ENCODE measurements at regions not wholly inside any gene's neighbourhood (a gene's known extent, or its start where the extent isn't known, plus 50 kb on each side); places are given as distances from the start of the nearest gene placed in this dataset.

DNA sequence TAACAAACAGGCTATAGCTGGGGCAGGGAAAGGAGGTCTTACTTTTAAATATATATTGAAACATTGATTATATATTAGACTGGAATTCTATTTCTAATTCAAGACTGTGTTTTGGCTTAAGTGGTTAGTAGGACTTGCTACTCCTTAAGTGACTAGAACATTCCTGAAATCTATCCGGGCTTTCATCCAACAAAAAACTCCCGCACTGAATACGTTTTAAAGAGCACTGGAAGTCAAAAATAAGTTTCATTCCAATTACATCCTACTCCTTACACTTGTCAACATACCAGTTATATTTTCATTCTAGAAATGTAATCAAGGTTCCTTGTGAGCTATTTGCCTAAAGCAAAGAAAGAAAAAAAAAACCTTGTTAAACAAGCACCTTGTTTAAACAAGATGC lies 204.6 kb downstream of the SP3 start:
- no peak for DNase-seq (ENCODE audit: extremely low read depth, low read depth, low spot score)

DNA sequence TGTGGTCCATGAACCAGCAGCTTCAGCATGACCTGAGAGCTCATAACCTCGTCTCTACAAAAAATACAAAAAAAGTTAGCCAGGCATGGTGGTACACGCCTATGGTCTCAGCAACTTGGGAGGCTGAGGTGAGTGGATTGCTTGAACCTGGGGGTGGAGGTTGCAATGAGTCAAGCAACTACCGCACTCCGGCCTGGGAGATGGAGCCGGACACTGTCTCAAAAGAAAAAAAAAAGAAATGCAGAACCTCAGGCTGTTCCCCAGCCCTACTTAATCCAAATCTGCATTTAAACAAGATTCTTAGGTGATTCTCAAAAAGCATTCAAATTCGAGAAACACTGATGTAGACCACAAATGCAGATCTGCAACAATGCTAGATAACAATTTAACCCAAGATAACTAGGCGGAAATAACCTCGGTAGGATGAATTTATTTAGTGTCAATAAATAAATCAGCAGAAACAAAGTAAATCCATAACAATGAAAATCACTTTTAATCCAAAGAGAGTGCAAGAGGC lies 203.5 kb downstream of the SP3 start:
- DNase-seq (ENCODE audit: extremely low read depth, low read depth, low spot score), result no peak

DNA sequence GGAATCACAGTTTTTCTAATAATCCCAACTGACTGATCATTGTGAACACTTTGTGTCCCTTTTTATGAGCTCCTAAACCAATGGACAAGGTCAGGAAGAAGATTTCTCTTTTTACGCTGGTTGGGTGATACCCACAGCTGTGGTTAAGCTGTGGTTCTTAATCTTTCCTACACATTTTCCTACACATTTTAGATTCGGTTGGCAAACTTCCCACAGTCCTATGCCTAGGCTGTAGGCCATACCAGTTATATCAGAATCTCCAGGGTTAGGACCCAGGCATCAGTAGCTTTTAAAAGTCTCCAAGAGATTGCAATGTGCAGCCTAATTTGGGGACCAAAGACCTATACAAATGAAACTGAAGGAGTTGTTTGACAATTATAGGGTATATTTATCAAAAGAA lies 203.0 kb downstream of the SP3 start:
- DNase-seq (ENCODE audit: extremely low read depth, low read depth, low spot score), result no peak

DNA sequence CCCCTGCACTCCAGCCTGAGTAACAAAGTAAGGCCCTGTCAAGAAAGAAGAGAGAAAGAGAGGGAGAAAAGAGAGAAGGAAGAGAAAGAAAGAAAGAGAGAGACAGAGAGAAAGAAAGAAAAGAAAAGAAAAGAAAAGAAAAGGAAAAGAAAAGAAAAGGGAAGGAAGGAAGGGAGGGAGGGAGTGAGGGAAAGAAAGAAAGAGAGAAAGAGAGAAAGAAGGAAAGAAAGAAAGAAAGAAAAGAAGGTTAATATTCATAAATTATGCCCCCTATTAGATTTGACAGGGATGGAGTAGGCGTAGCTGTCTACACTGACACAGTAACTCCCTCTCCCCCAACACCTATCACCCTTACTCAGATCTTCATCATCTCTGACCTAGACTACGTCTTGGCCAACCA lies 202.3 kb downstream of the SP3 start:
- no peak for DNase-seq (ENCODE audit: extremely low read depth, low read depth, low spot score)

DNA sequence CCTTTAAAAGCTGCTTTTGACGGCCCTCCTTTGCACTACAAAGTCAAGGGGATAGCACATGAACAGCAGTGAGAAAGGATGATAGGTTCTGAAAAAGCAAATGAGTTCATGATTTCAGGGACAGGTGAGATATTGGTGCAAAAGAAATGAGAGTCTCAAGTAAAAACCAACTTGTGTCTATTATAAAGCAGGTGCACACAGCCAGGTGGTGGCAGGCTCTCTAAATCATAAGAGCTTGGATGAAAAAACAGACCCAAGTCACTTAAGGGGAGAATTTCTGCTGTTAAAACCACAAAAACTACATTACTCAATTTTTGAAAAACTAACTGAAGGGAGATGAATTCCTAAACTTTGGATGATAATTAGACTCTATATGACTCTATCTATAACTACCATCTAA lies 201.5 kb downstream of the SP3 start:
- DNase-seq (ENCODE audit: extremely low read depth, low read depth, low spot score), result no peak

DNA sequence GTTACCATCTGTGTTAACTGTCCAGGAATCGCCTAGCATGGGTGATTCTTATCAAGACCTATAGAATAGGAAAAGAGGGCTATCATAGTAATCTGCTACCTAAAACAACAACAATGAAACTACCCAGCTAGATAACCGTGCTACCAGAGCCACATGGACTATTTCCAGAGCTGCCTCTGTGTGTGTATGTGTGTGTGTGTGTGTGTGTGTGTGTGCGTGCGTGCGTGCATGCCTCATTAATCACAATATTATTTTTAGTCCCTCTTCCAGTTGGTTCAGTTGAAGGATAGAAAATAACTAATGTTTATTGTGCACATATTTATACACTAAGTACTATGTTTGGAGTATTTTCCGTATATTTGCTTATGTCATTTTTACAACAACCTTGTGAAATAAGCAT lies 201.1 kb downstream of the SP3 start:
- no peak for DNase-seq (ENCODE audit: extremely low read depth, low read depth, low spot score)

DNA sequence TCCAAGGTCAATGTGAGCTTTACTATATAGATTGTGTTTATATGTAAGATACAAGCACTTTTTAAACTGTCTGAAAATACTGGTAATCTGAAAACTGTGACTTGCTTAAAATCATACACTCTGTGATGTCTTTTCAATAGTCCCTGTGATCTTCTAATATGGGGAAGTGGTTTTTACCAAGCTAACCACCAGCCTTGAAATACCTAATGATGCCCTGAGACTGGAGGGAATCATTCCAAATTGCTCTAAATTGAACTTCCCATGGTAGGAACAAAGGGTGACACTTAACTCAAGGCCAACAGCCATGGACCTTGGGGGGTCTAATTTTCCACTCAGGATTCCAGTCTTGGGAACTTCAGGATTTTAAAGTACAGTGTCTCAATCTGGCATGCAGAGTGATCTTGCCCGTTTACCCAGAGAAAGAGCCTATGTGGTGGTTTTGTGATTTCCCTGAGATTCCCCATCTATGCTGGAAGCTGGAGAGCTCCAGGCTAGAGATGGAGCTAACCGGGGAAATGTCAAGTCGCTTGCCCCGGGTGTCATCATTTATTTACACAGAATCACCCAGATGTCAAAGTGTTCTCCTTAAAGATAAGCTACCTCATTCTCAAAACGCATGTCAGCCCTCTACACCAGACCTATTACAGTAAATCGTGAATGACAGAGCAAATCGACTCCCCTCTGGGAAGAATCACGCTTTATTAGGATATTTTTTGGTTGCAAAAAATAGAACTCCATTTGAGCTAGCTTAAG lies 198.5 kb downstream of the SP3 start:
- no peak for DNase-seq (ENCODE audit: extremely low read depth, low read depth, low spot score)

DNA sequence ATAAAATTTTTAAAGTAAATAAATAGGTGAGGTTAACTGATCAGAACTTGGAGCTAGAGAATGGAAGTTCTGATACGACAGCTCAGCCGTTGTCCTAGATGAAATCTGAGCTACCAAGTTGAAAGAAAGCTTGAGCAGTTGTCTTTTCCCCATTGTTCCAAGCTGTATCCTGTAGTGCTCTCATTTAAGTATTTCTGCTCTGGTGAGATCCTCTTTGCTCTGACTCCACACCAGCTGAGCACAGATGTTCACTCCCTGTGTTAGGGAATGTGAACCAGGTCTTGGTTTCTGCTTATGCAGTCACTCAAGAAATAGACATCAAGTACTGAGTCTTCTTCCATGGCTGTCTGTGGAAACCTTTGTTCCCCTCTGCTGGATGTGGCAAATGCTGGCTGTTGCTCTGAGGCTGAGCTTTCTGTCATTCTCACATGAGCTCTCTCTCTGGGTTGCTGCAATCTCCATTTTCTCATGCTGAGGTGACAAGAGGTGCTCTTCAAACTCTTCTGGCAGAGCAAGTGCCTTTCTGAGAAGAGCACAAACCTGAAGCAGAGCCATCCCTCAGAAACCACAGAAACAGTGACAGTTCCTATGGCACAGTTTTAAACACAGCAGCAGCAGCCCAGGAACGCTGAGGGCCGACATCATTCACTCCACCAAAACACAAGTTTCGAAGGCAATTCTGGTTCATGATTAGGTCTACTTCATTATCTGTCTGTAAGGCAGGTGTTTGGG lies 194.1 kb downstream of the SP3 start:
- no peak for DNase-seq (ENCODE audit: extremely low read depth, low read depth, low spot score)

DNA sequence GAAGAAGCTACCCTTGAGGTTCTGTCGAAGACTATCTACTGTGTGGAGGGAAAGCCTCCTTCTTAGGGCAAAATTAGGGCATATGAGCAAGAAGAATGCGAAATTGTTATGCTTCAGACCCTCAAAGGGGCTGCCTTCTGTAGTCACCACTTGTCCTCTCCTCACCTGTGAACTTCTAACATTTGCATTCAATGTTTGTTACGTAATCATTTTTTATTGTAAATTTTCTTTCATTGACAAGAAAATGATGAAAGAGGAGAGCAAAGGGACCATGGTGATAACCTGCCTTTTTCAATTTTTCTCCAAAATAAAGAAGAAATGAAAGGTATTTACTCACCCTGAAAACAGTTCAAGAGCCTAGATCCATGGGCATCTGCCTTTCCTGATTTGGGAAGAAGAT lies 193.0 kb downstream of the SP3 start:
- DNase-seq (ENCODE audit: extremely low read depth, low read depth, low spot score), result no peak

DNA sequence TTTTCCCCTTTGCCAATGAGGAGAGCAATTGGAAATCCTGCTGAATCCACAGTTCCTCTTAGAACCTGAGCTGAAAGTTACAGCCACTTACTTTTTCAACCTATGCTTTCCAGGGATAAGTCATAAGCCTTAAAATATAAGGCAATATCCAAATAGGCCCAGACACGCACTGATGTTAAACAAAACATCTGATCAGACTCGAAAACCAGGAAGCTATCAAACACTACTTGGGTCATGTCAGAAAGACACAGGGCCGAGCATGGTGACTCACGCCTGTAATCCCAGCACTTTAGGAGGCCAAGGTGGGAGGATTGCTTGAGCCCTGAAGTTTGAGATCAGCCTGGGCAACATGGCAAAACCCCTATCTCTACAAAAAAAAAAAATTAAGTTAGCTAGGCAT lies 192.1 kb downstream of the SP3 start:
- DNase-seq (ENCODE audit: extremely low read depth, low read depth, low spot score), result no peak

DNA sequence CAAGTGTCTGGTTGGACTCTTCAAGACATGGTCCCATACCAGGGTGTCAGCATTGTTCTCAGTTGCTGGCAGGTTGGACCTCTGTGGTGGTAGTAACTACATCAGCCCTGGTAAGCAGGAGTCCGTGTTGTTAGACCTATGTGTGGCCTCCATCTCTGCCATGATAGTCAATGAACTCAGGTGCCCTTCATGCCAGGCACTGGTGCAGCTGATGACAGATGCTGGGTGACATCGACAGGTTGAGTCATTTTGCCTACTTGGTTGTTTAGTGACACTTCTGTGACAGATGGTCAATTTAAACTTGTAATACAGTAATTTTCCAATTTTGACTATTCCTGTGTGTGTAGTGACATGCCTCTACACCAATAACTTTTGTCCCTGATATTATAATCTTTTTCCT lies 189.7 kb downstream of the SP3 start:
- no peak for DNase-seq (ENCODE audit: extremely low read depth, low read depth, low spot score)

DNA sequence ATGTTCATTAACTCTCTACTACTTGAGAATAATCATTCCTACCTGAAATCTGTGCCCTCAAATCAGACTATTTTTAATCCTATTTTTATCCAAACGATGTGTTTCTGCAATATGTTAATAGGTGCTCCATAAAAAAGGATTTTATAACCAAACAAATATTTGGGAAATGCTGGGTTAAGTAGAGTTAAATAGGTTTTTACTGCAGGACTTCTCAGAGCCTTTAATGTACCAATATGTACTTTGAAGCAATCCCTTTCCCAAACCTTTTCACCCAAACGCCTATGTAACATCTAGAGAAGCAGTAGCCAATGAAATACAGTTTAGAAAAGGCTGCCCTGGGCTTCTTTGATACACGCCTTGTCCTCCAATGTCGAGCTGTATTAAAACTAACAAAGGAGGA lies 182.5 kb downstream of the SP3 start:
- no peak for DNase-seq (ENCODE audit: extremely low read depth, low read depth, low spot score)

DNA sequence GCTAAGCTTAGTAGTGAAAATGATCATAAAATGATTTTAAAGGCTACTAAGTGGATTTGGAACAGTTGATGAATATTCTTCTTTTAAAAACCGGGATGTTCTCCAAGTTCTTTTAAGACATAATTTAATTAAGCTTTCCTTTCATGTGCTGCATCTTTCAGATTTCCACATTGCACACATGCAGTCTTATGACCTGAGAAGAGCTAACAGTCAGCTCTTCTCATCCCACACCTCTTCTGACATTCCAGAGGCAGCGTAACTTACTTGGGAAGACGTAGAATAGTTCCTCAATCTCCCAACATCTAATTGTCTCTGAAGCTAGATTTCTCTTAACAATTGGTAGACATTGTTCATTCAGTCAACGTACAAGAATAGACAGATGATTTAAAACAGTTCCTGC lies 181.8 kb downstream of the SP3 start:
- DNase-seq (ENCODE audit: extremely low read depth, low read depth, low spot score), result no peak

DNA sequence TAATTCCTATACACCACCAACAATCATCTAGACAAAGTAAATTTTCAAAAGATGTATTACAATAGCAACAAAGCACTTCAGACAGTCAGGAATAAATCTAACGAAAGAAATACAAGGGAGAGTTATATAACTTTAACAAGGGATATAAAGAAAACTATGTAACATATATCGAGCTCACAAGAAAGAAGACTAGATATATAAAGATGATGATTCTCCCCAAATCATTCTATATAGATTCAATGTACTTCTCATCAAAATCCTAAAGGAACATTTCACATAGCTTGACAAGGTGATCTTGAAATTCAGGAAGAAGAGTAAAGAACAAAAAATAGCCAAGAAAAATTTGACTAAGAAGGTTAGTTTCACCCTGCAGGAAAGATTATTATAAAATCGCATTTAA lies 179.4 kb downstream of the SP3 start:
- no peak for DNase-seq (ENCODE audit: extremely low read depth, low read depth, low spot score)

DNA sequence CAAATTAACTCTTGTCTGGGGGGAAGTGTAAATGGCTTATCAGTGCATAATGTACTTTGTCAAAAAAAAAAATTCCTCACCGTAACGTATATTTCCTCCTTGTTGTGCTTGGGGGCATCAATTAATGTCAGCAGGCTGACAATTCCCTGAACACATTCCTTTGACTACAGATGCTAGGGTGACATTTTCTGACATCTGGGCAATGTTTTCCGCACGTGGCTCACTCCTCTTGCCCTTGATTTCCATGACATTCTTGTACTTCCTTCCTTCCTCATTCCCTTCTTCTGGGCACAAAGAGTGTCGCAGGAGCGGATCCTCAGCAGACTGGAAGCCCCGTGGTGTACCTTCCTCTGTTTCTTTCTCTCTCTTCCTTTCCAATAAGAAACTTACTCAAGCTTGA lies 173.7 kb downstream of the SP3 start:
- DNase-seq (ENCODE audit: extremely low read depth, low read depth, low spot score), result no peak

DNA sequence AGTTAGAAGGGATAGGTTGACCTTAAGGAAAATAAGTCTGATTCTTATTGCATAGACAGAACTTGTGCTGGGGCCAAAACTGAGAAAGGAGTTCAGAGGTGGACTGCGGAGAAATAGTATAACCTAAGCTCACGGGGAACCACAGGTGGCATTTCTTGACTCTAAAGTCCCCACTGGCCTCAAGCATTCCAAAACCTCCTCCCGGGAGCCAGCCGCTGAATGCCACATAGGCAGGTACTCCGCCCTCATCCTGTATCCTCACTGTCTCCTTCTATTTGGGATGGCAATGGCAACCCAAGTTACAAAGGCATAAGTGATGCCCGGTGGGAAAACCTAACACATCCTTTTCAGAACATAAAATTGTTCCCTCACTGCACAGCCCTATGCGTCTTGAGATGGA lies 173.0 kb downstream of the SP3 start:
- DNase-seq (ENCODE audit: extremely low read depth, low read depth, low spot score), result no peak

DNA sequence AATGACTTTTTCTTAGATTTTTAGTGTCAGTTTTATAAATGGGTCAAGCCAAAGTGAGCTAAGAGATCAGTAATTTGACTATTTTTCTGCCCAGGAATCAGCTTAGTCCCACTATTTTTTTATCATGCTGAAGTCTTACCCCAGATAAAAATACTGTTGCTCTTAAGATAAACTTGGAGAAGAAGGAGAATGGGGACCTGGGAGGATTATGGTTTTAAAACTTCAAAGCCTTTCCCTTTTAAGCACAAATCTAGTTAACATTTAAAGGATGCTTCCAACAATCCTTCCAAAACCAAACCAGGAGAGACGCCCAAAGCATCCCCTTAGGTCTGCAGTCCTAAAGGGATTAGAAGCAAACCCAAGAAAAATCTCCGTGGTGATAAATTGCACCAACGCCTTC lies 172.4 kb downstream of the SP3 start:
- DNase-seq (ENCODE audit: extremely low read depth, low read depth, low spot score), result no peak

DNA sequence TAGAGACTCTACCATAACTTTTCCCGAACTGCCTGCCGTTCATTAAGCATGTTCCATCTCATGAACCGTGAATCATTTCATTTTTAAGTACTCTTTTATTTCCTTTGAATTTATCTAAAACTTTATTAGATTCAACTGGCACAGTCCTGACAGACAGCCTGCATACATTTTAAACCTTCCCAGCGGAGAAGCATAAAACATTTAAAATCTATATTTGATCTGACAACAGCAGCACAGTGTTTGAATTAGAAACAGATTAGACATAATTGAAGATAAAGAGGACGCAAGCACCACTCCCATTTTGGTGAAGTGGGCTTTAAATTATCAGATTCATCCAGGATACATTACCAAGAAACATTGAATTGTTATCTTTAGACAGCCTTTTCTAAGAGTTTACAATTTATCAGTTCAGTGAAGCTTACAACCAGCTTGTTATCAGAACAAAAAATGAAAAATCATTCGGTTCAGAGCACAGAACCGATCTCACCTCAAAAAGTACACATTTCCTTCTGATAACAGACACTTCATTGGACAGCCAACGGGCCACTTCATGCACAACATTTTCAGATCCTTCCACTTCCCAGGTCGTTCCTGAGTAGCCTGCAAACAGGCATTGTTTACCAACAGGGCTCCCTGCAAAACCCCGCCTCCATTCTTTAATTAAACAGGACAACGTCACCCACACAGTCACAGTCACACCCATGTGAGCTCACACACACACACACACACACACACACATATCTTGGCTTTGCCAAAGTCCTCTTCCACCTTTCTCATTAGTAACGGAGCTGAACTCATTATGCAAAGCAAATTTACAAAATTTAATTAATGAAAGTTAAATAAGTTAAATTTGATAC lies 171.2 kb downstream of the SP3 start:
- DNase-seq (ENCODE audit: extremely low read depth, low read depth, low spot score), result no peak

DNA sequence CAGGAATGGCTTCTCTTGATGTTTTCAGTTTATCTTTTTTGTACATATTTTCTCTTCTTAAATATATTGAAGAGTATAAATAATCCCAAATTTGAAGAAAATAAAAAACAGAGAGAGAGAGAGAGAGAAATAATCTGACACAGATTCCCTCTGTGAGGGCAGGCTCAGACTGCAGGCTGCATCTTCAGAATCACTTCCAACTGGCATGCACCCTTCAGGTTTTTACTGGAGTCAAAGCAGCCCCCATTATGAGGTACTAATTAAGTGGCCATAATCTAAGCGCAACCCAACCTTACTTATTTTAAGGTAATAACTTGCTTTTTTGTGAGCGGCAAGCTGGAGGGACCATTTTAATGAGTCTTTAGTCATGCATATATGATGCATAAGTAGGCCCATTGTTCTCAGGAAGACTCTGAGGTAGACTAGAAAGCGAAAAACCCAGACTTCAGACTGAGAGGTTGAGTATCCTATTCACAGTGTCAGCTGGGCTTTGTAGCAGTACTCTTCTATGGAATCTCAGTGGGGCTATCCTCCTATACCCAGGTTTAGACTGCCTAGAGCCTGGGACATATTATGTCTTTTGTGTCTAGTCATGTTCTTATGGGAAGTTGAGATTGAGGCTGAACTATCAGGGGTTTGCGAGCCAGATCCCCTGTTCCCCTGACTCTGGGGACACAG lies 167.4 kb downstream of the SP3 start:
- DNase-seq (ENCODE audit: extremely low read depth, low read depth, low spot score), result no peak

DNA sequence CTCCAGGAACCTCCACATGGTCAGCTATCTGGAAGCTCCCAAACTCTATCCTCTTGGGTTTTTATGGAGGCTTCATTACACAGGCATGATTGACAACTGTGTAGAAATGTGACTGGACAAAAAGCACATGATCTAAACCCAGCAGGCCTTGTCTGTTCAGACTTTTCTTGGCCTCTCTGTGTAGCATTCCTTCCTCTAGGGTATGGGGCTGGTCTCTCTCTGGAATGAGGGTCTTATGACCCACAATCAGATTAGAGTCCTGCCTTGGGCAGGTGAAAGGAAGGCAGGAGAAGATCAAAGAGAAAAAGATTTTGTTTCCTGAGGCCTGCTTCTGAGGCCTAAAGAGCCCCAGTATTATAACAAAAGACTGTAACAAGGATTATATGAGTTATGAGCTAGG lies 162.7 kb downstream of the SP3 start:
- DNase-seq (ENCODE audit: extremely low read depth, low read depth, low spot score), result no peak

DNA sequence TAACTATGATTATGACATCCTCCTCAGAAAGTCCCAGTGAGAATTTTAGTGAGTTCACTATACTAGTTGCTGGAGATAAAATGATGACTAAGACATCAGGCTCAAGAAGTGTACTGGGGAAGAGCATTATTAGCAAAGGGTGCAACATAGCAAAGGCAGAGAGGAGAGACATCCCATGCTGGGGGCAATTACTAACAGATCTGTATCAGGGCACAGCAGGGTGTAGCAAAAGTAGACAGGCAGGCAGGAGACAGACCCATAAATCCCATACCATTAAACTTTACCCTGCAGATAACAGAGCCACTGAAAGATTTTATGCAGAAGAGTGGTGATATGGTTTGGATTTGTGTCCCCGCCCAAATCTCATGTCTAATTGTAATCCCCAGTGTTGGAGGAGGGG lies 161.7 kb downstream of the SP3 start:
- DNase-seq (ENCODE audit: extremely low read depth, low read depth, low spot score), result no peak
